ENCODE measurements at regions not wholly inside any gene's neighbourhood (a gene's known extent, or its start where the extent isn't known, plus 50 kb on each side); places are given as distances from the start of the nearest gene placed in this dataset.

GRCh38 chr10:130371666-130372065, 235.5 kb downstream of the GLRX3 start:
- Histone ChIP-seq H3K27me3 (ENCODE audit: insufficient read depth, low read length) (no peaks in the 10 kb centered on the region), H3K36me3 (ENCODE audit: insufficient read depth, low read length) (no peaks in the 10 kb centered on the region), H3K4me1 (ENCODE audit: insufficient read depth, low read length) (no peaks in the 10 kb centered on the region), H3K9me3 (ENCODE audit: insufficient read depth, low read depth, low read length) (no peaks in the 10 kb centered on the region), H3K9ac (ENCODE audit: low read depth, low read length) (no peak overlapping the region), H3K27ac (ENCODE audit: low read depth, low read length) (no peak overlapping the region), H3K4me3 (ENCODE audit: low read length) (no peak overlapping the region)
- 93% methylated on average over 16 of the region's 16 CpGs for WGBS

GRCh38 chr10:130372222-130372621, 236.0 kb downstream of the GLRX3 start:
- 94% methylated on average over 11 of the region's 11 CpGs for WGBS
- Histone ChIP-seq H3K36me3 (ENCODE audit: insufficient read depth, low read length) (no peaks in the 10 kb centered on the region), H3K27me3 (ENCODE audit: insufficient read depth, low read length) (no peaks in the 10 kb centered on the region), H3K4me3 (ENCODE audit: low read length) (no peak overlapping the region), H3K9ac (ENCODE audit: low read depth, low read length) (no peak overlapping the region), H3K27ac (ENCODE audit: low read depth, low read length) (no peak overlapping the region), H3K4me1 (ENCODE audit: insufficient read depth, low read length) (no peaks in the 10 kb centered on the region), H3K9me3 (ENCODE audit: insufficient read depth, low read depth, low read length) (no peaks in the 10 kb centered on the region)

- Histone ChIP-seq H3K4me3 (ENCODE audit: low read length) (no peak overlapping the region), H3K9me3 (ENCODE audit: insufficient read depth, low read depth, low read length) (no peaks in the 10 kb centered on the region), H3K4me1 (ENCODE audit: insufficient read depth, low read length) (no peaks in the 10 kb centered on the region), H3K27me3 (ENCODE audit: insufficient read depth, low read length) (no peaks in the 10 kb centered on the region), H3K36me3 (ENCODE audit: insufficient read depth, low read length) (no peaks in the 10 kb centered on the region), H3K9ac (ENCODE audit: low read depth, low read length) (no peak overlapping the region), H3K27ac (ENCODE audit: low read depth, low read length) (no peak overlapping the region)
- 87% methylated on average over 9 of the region's 9 CpGs for WGBS
Observed at GRCh38 chr10:130372866-130373265, 236.7 kb downstream of the GLRX3 start.

GRCh38 chr10:130377986-130378540, 241.9 kb downstream of the GLRX3 start:
- Histone ChIP-seq H3K27me3 (ENCODE audit: insufficient read depth, low read length) (no peaks in the 10 kb centered on the region), H3K4me1 (ENCODE audit: insufficient read depth, low read length) (no peaks in the 10 kb centered on the region), H3K27ac (ENCODE audit: low read depth, low read length) (no peak overlapping the region), H3K9me3 (ENCODE audit: insufficient read depth, low read depth, low read length) (no peaks in the 10 kb centered on the region), H3K4me3 (ENCODE audit: low read length) (no peak overlapping the region), H3K36me3 (ENCODE audit: insufficient read depth, low read length) (no peaks in the 10 kb centered on the region), H3K9ac (ENCODE audit: low read depth, low read length) (no peak overlapping the region)
- 89% methylated on average over 17 of the region's 17 CpGs for WGBS

GRCh38 chr10:130378556-130379400, 242.6 kb downstream of the GLRX3 start:
- Histone ChIP-seq H3K36me3 (ENCODE audit: insufficient read depth, low read length) (no peaks in the 10 kb centered on the region), H3K27me3 (ENCODE audit: insufficient read depth, low read length) (no peaks in the 10 kb centered on the region), H3K4me1 (ENCODE audit: insufficient read depth, low read length) (no peaks in the 10 kb centered on the region), H3K4me3 (ENCODE audit: low read length) (no peak overlapping the region), H3K27ac (ENCODE audit: low read depth, low read length) (no peak overlapping the region), H3K9me3 (ENCODE audit: insufficient read depth, low read depth, low read length) (no peaks in the 10 kb centered on the region), H3K9ac (ENCODE audit: low read depth, low read length) (no peak overlapping the region)
- 66% methylated on average over 15 of the region's 15 CpGs for WGBS

DNA sequence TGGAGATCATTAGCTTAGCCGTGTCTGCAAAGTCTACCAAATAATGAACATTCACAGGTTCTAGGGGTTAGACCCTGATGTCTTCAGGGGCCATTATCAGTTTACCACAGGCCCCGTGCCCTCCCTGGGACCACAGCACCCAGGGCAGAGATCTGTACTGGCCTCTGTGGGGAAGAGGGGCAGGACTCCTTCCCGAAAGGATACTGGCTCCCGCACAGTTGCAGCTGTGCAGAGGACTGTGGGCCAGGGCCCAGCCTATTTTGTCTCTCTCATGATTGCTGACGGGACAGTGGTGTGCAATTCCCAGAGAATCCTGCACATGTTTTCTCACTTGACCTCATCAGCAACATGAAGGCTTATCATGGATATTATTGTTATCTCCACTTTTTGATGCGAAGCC, 243.9 kb downstream of the GLRX3 start:
- Histone ChIP-seq H3K9me3 (ENCODE audit: insufficient read depth, low read depth, low read length) (0 out of 2 replicates have a peak, but pooled peaks cover 3% of the 10 kb centered on the region), H3K27ac (ENCODE audit: low read depth, low read length) (no peak overlapping the region), H3K27me3 (ENCODE audit: insufficient read depth, low read length) (no peaks in the 10 kb centered on the region), H3K4me3 (ENCODE audit: low read length) (no peak overlapping the region), H3K9ac (ENCODE audit: low read depth, low read length) (no peak overlapping the region), H3K36me3 (ENCODE audit: insufficient read depth, low read length) (no peaks in the 10 kb centered on the region), H3K4me1 (ENCODE audit: insufficient read depth, low read length) (no peaks in the 10 kb centered on the region)
- WGBS: 47% methylated on average over 6 of the region's 6 CpGs

DNA sequence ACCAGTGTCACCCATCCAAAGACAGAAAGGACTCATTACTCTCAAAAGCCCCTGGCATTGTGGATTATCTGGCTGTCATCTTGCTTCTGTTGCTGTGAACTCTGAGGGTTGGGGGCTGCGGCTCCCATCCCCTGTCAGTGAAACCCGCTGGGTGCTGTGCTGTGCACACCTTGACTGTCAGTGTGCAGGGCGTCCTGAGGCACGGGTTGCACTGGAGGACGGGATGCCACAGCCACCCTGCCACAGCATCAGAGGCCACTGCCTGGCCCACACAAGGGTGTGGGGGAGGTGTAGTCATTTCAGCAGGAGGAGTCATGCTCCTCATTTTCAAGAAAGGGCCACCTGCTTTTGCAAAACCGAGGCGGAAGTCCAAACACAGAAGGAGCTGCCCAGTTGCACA, 245.8 kb downstream of the GLRX3 start:
- Histone ChIP-seq H3K27ac (ENCODE audit: low read depth, low read length) (no peak overlapping the region), H3K36me3 (ENCODE audit: insufficient read depth, low read length) (no peaks in the 10 kb centered on the region), H3K27me3 (ENCODE audit: insufficient read depth, low read length) (no peaks in the 10 kb centered on the region), H3K9ac (ENCODE audit: low read depth, low read length) (no peak overlapping the region), H3K4me1 (ENCODE audit: insufficient read depth, low read length) (no peaks in the 10 kb centered on the region), H3K9me3 (ENCODE audit: insufficient read depth, low read depth, low read length) (0 out of 2 replicates have a peak, but pooled peaks cover 3% of the 10 kb centered on the region), H3K4me3 (ENCODE audit: low read length) (no peak overlapping the region)
- WGBS: 93% methylated on average over 7 of the region's 7 CpGs

- Histone ChIP-seq H3K4me1 (ENCODE audit: insufficient read depth, low read length) (no peaks in the 10 kb centered on the region), H3K27ac (ENCODE audit: low read depth, low read length) (no peak overlapping the region), H3K9ac (ENCODE audit: low read depth, low read length) (no peak overlapping the region), H3K27me3 (ENCODE audit: insufficient read depth, low read length) (no peaks in the 10 kb centered on the region), H3K4me3 (ENCODE audit: low read length) (no peak overlapping the region), H3K36me3 (ENCODE audit: insufficient read depth, low read length) (no peaks in the 10 kb centered on the region), H3K9me3 (ENCODE audit: insufficient read depth, low read depth, low read length) (0 out of 2 replicates have a peak, but pooled peaks cover 11% of the 10 kb centered on the region)
- WGBS: 85% methylated on average over 11 of the region's 11 CpGs
Observed at GRCh38 chr10:130387936-130388580, 251.9 kb downstream of the GLRX3 start.

- Histone ChIP-seq H3K4me1 (ENCODE audit: insufficient read depth, low read length) (no peaks in the 10 kb centered on the region), H3K36me3 (ENCODE audit: insufficient read depth, low read length) (no peaks in the 10 kb centered on the region), H3K27me3 (ENCODE audit: insufficient read depth, low read length) (no peaks in the 10 kb centered on the region), H3K9ac (ENCODE audit: low read depth, low read length) (no peak overlapping the region), H3K9me3 (ENCODE audit: insufficient read depth, low read depth, low read length) (peaks cover 18% of the 10 kb centered on the region), H3K27ac (ENCODE audit: low read depth, low read length) (no peak overlapping the region), H3K4me3 (ENCODE audit: low read length) (no peak overlapping the region)
- 85% methylated on average over 6 of the region's 6 CpGs for WGBS
Observed at GRCh38 chr10:130388746-130389145, 252.6 kb downstream of the GLRX3 start.

GRCh38 chr10:130389906-130390305, 253.7 kb downstream of the GLRX3 start:
- Histone ChIP-seq H3K9me3 (ENCODE audit: insufficient read depth, low read depth, low read length) (peaks cover 25% of the 10 kb centered on the region), H3K36me3 (ENCODE audit: insufficient read depth, low read length) (no peaks in the 10 kb centered on the region), H3K4me1 (ENCODE audit: insufficient read depth, low read length) (no peaks in the 10 kb centered on the region), H3K27me3 (ENCODE audit: insufficient read depth, low read length) (no peaks in the 10 kb centered on the region), H3K4me3 (ENCODE audit: low read length) (no peak overlapping the region), H3K9ac (ENCODE audit: low read depth, low read length) (no peak overlapping the region), H3K27ac (ENCODE audit: low read depth, low read length) (no peak overlapping the region)
- WGBS: 90% methylated on average over 5 of the region's 5 CpGs

- no peaks in the 10 kb centered on the region for H3K27me3 ChIP-seq (ENCODE audit: insufficient read depth, low read length)
- no peaks in the 10 kb centered on the region for H3K4me1 ChIP-seq (ENCODE audit: insufficient read depth, low read length)
- H3K9me3 ChIP-seq (ENCODE audit: insufficient read depth, low read depth, low read length): peaks cover 40% of the 10 kb centered on the region
- H3K36me3 ChIP-seq (ENCODE audit: insufficient read depth, low read length): no peaks in the 10 kb centered on the region
- H3K9ac ChIP-seq (ENCODE audit: low read depth, low read length): no peak overlapping the region
- no peak overlapping the region for H3K27ac ChIP-seq (ENCODE audit: low read depth, low read length)
- H3K4me3 ChIP-seq (ENCODE audit: low read length): no peak overlapping the region
- 94% methylated on average over 10 of the region's 10 CpGs for WGBS
Observed at GRCh38 chr10:130392031-130392430, 255.8 kb downstream of the GLRX3 start.

Measured in HUES64 (cell line).